OCI-LY3 (cell line): ENCODE measurements at regions not wholly inside any gene's neighbourhood (a gene's known extent, or its start where the extent isn't known, plus 50 kb on each side); places are given as distances from the start of the nearest gene placed in this dataset.
A peak's percentile ranks its signal among the peaks of the same experiment; 100 is the strongest.

Experiments
- H2AFZ ChIP-seq: fragments of 200-600, 300-600 bp; shearing (Covaris generic); 2 replicates; pipeline ENCODE4 v1.6.0; 2014; ENCODE audit warnings: antibody characterized with exemption, low read depth, low read length
- H3K27ac ChIP-seq: fragments of 200-600, 300-600 bp; sonication (generic); 2 replicates; pipeline ENCODE4 v1.5.1; 2014; ENCODE audit warnings: mild to moderate bottlenecking, low read length, moderate library complexity, mixed read lengths
- H3K27me3 ChIP-seq: fragments of 200-600, 300-600 bp; sonication (generic); 2 replicates; pipeline ENCODE4 v1.6.1; 2014; ENCODE audit warnings: low read depth, low read length, mixed read lengths
- H3K36me3 ChIP-seq: fragments of 200-600, 300-600 bp; sonication (generic); replicated peaks from 2 replicates; pipeline ENCODE3; 2014; ENCODE audit warnings: low read depth, low read length, mixed read lengths
- H3K4me1 ChIP-seq: fragments of 300-600, 200-600 bp; sonication (generic); 2 replicates; pipeline ENCODE4 v1.6.1; 2014; ENCODE audit warnings: low read length, mixed read lengths
- H3K4me2 ChIP-seq: fragments of 200-600, 300-600 bp; sonication (generic); 2 replicates; pipeline ENCODE4 v1.6.1; 2014; ENCODE audit warnings: low read length, mixed read lengths
- H3K4me3 ChIP-seq: fragments of 300-600, 200-600 bp; sonication (generic); 2 replicates; pipeline ENCODE4 v1.5.1; 2014; ENCODE audit warnings: antibody characterized with exemption, mild to moderate bottlenecking, low read length, moderate library complexity
- H3K79me2 ChIP-seq: fragments of 300-600, 200-600 bp; shearing (Covaris generic); 2 replicates; pipeline ENCODE4 v1.6.1; 2014; ENCODE audit warnings: mild to moderate bottlenecking, low read length, mixed read lengths
- H3K9ac ChIP-seq: fragments of 300-600, 200-600 bp; shearing (Covaris generic); 2 replicates; pipeline ENCODE4 v1.6.0; 2014; ENCODE audit warnings: mild to moderate bottlenecking, low read length, moderate library complexity
- H3K9me3 ChIP-seq: fragments of 200-600, 300-600 bp; shearing (Covaris generic); 2 replicates; pipeline ENCODE4 v1.6.1; 2014; ENCODE audit warnings: low read length, mixed read lengths; ENCODE audit not compliant: insufficient read depth
- H4K20me1 ChIP-seq: fragments of 200-600, 300-600 bp; sonication (generic); 2 replicates; pipeline ENCODE4 v1.6.1; 2016; ENCODE audit warnings: low read length, mixed read lengths; ENCODE audit not compliant: insufficient read depth
- EZH2phosphoT487 ChIP-seq: fragments of 200-600 bp; shearing (Covaris generic); IDR thresholded peaks from 2 replicates; pipeline ENCODE4 v1.6.1; 2018; ENCODE audit warnings: antibody characterized with exemption, mixed run types, low read depth
- TF ChIP-seq, protein P1 (sequence below): fragments of 200-600, 300-600 bp; sonication (generic); IDR thresholded peaks from 2 replicates; pipeline ENCODE4 v1.5.1; 2014; ENCODE audit warnings: antibody characterized with exemption, low read length, low read depth

DNA sequence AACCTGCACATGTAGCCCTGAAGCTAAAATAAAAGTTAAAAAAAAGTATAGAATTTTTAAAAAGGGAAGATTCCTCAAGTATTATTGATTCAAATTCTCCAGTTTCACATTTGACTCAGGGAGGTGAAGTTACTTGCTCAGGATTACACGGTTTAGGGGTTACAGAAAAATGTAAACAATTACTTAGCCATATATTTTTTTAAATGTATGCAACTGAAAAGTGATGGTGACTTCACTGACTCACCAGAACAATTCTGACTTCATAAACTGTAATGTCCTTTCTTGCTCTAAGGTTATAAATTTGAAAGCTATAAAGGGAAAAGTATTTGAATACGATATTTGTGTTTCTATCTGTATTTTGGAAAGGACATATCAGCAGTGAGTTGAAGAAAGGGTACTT is 371.2 kb downstream of the SPRY1 start:
- Histone ChIP-seq H3K27ac (no peak overlapping the region), H3K4me2 (no peak overlapping the region), H3K79me2 (no peaks in the 10 kb centered on the region), H3K4me3 (no peak overlapping the region), H4K20me1 (no peaks in the 10 kb centered on the region), H3K4me1 (0 out of 2 replicates have a peak, but pooled peaks cover 3% of the 10 kb centered on the region), H3K27me3 (no peaks in the 10 kb centered on the region), H3K9ac (no peak overlapping the region), H3K9me3 (no peaks in the 10 kb centered on the region), H3K36me3 (no peaks in the 10 kb centered on the region), H2AFZ (no peak overlapping the region)
- TF ChIP-seq, protein P1, sequence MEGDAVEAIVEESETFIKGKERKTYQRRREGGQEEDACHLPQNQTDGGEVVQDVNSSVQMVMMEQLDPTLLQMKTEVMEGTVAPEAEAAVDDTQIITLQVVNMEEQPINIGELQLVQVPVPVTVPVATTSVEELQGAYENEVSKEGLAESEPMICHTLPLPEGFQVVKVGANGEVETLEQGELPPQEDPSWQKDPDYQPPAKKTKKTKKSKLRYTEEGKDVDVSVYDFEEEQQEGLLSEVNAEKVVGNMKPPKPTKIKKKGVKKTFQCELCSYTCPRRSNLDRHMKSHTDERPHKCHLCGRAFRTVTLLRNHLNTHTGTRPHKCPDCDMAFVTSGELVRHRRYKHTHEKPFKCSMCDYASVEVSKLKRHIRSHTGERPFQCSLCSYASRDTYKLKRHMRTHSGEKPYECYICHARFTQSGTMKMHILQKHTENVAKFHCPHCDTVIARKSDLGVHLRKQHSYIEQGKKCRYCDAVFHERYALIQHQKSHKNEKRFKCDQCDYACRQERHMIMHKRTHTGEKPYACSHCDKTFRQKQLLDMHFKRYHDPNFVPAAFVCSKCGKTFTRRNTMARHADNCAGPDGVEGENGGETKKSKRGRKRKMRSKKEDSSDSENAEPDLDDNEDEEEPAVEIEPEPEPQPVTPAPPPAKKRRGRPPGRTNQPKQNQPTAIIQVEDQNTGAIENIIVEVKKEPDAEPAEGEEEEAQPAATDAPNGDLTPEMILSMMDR: no peak
- no peak for TF ChIP-seq EZH2phosphoT487

DNA sequence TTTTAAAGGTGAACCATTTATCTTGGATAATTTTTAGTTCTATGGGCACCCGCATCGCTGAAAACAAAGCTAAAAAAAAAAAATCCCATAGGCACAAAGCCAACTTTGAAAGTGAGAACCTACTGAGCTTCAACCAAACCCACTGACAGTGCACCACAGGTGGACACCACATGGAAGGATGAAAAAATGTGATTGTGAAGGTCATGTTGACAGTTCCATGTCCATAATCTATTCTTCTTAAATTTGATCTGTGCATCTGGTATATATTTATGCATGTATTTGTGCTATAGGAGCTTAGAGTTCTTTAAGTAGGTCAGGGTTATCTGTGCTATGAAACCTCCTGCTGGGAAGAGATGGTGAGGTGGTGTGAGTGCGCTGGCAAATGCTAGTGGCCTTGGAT is 374.3 kb downstream of the SPRY1 start:
- no peak overlapping the region for H3K4me3 ChIP-seq
- no peaks in the 10 kb centered on the region for H3K9me3 ChIP-seq
- H3K9ac ChIP-seq: no peak overlapping the region
- no peak overlapping the region for H3K4me2 ChIP-seq
- TF ChIP-seq, protein P1: no peak
- no peaks in the 10 kb centered on the region for H3K79me2 ChIP-seq
- no peaks in the 10 kb centered on the region for H3K27me3 ChIP-seq
- H3K4me1 ChIP-seq: peaks cover 7% of the 10 kb centered on the region
- H3K27ac ChIP-seq: no peak overlapping the region
- no peaks in the 10 kb centered on the region for H3K36me3 ChIP-seq
- H2AFZ ChIP-seq: no peak overlapping the region
- H4K20me1 ChIP-seq: no peaks in the 10 kb centered on the region

DNA sequence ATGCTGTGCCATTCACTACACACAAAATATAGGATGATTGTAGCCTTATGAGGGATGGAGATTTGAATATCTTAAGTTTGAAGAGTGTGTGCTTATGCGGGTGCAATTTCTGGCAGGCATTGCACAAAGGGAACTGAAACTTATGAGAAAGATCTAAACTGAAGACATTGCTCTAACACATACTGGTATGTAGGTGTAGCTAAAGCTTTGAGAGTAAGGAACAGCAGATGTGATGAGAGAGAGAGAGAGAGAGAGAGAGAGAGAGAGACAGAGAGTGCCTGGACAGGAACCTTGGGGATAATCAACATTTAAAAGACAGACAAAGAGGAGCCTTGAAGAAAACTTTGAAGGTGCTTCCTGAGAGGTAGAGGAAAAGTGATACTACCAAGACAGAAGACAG is 379.7 kb downstream of the SPRY1 start:
- Histone ChIP-seq H3K27me3 (no peaks in the 10 kb centered on the region), H4K20me1 (no peaks in the 10 kb centered on the region), H3K4me1 (peaks cover 17% of the 10 kb centered on the region), H3K36me3 (no peaks in the 10 kb centered on the region), H3K27ac (peak overlapping the region; percentile 51), H3K9me3 (no peaks in the 10 kb centered on the region), H3K79me2 (no peaks in the 10 kb centered on the region), H3K9ac (peak overlapping the region; percentile 33; the same call in 1 of the 2 replicates), H2AFZ (peak overlapping the region; percentile 27; the same call in 1 of the 2 replicates), H3K4me2 (peak overlapping the region; percentile 41), H3K4me3 (peak overlapping the region; percentile 19; the same call in 1 of the 2 replicates)
- TF ChIP-seq, protein P1: peak; percentile 26; the same call in 1 of the 2 replicates
- no peak for TF ChIP-seq EZH2phosphoT487

DNA sequence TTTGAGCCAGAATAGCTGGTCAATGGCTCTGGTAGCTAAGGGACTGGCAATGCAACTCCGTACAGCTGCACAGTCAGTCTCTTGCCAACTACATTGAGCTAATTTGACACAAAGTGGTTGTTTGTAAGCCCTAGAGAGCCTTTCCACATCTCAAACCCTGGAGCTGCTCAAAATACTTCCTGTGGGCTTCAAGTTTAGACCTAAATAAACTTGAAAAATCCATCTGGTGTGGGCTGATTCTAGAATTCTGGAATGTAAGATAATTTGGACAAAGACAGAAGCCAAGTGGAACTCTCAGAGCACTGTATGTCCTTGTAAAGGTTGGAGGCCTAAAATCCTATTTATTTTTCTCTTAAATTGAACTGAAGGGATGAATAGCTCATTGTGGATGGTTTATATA is 380.8 kb downstream of the SPRY1 start:
- H3K27ac ChIP-seq: no peak overlapping the region

More for the DNA sequence above, 380.8 kb downstream of the SPRY1 start:
- Histone ChIP-seq H3K9me3 (no peaks in the 10 kb centered on the region), H3K4me1 (peaks cover 17% of the 10 kb centered on the region), H3K79me2 (no peaks in the 10 kb centered on the region), H3K27me3 (no peaks in the 10 kb centered on the region), H3K4me3 (no peak overlapping the region), H2AFZ (no peak overlapping the region), H3K9ac (no peak overlapping the region), H3K36me3 (no peaks in the 10 kb centered on the region), H3K4me2 (no peak overlapping the region), H4K20me1 (no peaks in the 10 kb centered on the region)
- TF ChIP-seq EZH2phosphoT487: no peak
- TF ChIP-seq, protein P1: no peak
